PC-9 (cell line): ENCODE measurements at regions not wholly inside any gene's neighbourhood (a gene's known extent, or its start where the extent isn't known, plus 50 kb on each side); places are given as distances from the start of the nearest gene placed in this dataset.

Experiments used
- CTCF ChIP-seq: fragments of 200-600 bp; sonication (generic); conservative IDR thresholded peaks from 2 replicates; pipeline ENCODE4 v1.6.1; 2017; ENCODE audit warnings: mixed run types, antibody characterized with exemption, mild to moderate bottlenecking, moderate library complexity
- EZH2 ChIP-seq: fragments of 200-600 bp; sonication (generic); IDR thresholded peaks from 2 replicates; pipeline ENCODE4 v1.8.0; 2017; ENCODE audit warnings: antibody characterized with exemption, low read depth

DNA sequence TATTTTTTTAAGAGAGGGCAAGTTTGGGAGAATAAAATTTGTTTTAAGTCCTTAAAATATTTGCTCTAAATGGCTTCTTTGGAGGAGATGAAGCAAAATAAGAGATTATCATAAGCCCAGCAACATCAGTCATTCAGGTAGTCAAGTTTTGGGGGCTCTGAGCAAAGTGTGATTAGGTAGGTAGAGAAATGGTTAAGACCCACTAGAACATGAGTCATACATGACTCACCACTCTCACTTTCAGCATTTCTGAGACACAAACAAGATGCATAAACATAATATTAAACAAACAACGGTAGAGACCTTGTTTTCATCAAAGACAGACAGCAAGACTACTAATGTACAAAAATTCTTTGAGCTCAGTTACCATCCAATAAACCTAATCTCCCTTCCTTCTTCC is 272.2 kb downstream of the LMO4 start:
- no peak for TF ChIP-seq CTCF
- TF ChIP-seq EZH2 = no peak
